HEK293 (cell line): ENCODE measurements at regions not wholly inside any gene's neighbourhood (a gene's known extent, or its start where the extent isn't known, plus 50 kb on each side); places are given as distances from the start of the nearest gene placed in this dataset.

Experiments used
- CTCF ChIA-PET: fragments of 350-600 bp; formaldehyde crosslinking; extraction: SDS; loops from one replicate; lab custom pipeline; 2021; ENCODE audit warnings: antibody characterized with exemption; lab: Yijun Ruan, JAX
- POLR2A ChIA-PET: fragments of 300-600 bp; formaldehyde crosslinking; extraction: SDS; loops from one replicate; lab custom pipeline; 2020; ENCODE audit warnings: antibody characterized with exemption, inconsistent platforms; lab: Yijun Ruan, JAX
- H3K27ac ChIP-seq: fragments of 200-500 bp; sonication (Bioruptor generic); 2 replicates; pipeline ENCODE4 v1.5.1; 2014; ENCODE audit warnings: low read depth, low read length, control low read depth, inconsistent platforms; ENCODE audit errors: extremely low read depth
- H3K36me3 ChIP-seq, 2 experiments: fragments of 200-500 bp in 1 of 2; sonication (Bioruptor generic) in 1 of 2; 1 replicate in 1 of 2; 2 replicates in 1 of 2; pipeline ENCODE4 v1.5.1; 2014 to 2017; ENCODE audit warnings: inconsistent platforms in 2 of 2, low read length in 2 of 2; ENCODE audit not compliant: control insufficient read depth in 2 of 2, insufficient read depth in 1 of 2
- H3K4me1 ChIP-seq: fragments of 200-500 bp; sonication (Bioruptor generic); 2 replicates; pipeline ENCODE4 v1.5.1; 2014; ENCODE audit warnings: mild to moderate bottlenecking, low read length, inconsistent platforms; ENCODE audit not compliant: control insufficient read depth, insufficient read depth
- H3K4me3 ChIP-seq: 2 replicates; pipeline ENCODE4 v1.5.1; 2011; ENCODE audit warnings: low read depth, mild to moderate bottlenecking, control low read depth, low read length, moderate library complexity
- H3K9me3 ChIP-seq: fragments of 200-500 bp; sonication (Bioruptor generic); 2 replicates; pipeline ENCODE4 v1.5.1; 2014; ENCODE audit warnings: low read depth, low read length, inconsistent platforms; ENCODE audit not compliant: control insufficient read depth, insufficient read depth
- BCL11B ChIP-seq: fragments of 450-650 bp; formaldehyde crosslinking; IDR thresholded peaks from 2 replicates; pipeline ENCODE4 v1.5.1; 2016; ENCODE audit warnings: low read depth, missing biosample characterization, missing genetic modification characterization
- KLF9 ChIP-seq: fragments of 450-650 bp; formaldehyde crosslinking; IDR thresholded peaks from 2 replicates; pipeline ENCODE4 v1.5.1; 2016; ENCODE audit warnings: missing biosample characterization, missing genetic modification characterization, low read depth
- OVOL3 ChIP-seq: fragments of 450-650 bp; formaldehyde crosslinking; IDR thresholded peaks from 2 replicates; pipeline ENCODE4 v1.5.1; 2016; ENCODE audit warnings: missing biosample characterization, missing genetic modification characterization
- RBAK ChIP-seq: fragments of 450-650 bp; formaldehyde crosslinking; IDR thresholded peaks from 2 replicates; pipeline ENCODE4 v1.5.1; 2016; ENCODE audit warnings: missing biosample characterization, missing genetic modification characterization
- SP7 ChIP-seq: fragments of 450-650 bp; formaldehyde crosslinking; IDR thresholded peaks from 2 replicates; pipeline ENCODE4 v1.5.1; 2016; ENCODE audit warnings: missing biosample characterization, missing genetic modification characterization
- TRIM28 ChIP-seq: IDR thresholded peaks from 2 replicates; pipeline ENCODE4 v1.6.1; 2011; ENCODE audit warnings: low read length, control low read depth, borderline replicate concordance
- ZEB2 ChIP-seq: fragments of 450-650 bp; formaldehyde crosslinking; IDR thresholded peaks from 2 replicates; pipeline ENCODE4 v1.5.1; 2016; ENCODE audit warnings: missing biosample characterization, missing genetic modification characterization
- ZNF132 ChIP-seq: fragments of 450-650 bp; formaldehyde crosslinking; IDR thresholded peaks from 2 replicates; pipeline ENCODE4 v1.5.1; 2017; ENCODE audit warnings: missing biosample characterization, missing genetic modification characterization, borderline replicate concordance
- ZNF146 ChIP-seq: fragments of 450-650 bp; formaldehyde crosslinking; IDR thresholded peaks from 2 replicates; pipeline ENCODE4 v1.5.1; 2016; ENCODE audit warnings: missing biosample characterization, missing genetic modification characterization
- ZNF157 ChIP-seq: fragments of 450-650 bp; formaldehyde crosslinking; IDR thresholded peaks from 2 replicates; pipeline ENCODE4 v1.5.1; 2016; ENCODE audit warnings: missing biosample characterization, missing genetic modification characterization
- ZNF16 ChIP-seq: fragments of 450-650 bp; formaldehyde crosslinking; IDR thresholded peaks from 2 replicates; pipeline ENCODE4 v1.5.1; 2016; ENCODE audit warnings: low read depth, missing biosample characterization, missing genetic modification characterization
- ZNF184 ChIP-seq: fragments of 450-650 bp; IDR thresholded peaks from 2 replicates; pipeline ENCODE4 v1.5.1; 2018; ENCODE audit warnings: missing biosample characterization, mild to moderate bottlenecking, missing genetic modification characterization
- ZNF239 ChIP-seq: fragments of 450-650 bp; formaldehyde crosslinking; IDR thresholded peaks from 2 replicates; pipeline ENCODE4 v1.5.1; 2016; ENCODE audit warnings: missing biosample characterization, missing genetic modification characterization
- ZNF266 ChIP-seq: fragments of 450-650 bp; formaldehyde crosslinking; IDR thresholded peaks from 2 replicates; pipeline ENCODE4 v1.5.1; 2016; ENCODE audit warnings: missing biosample characterization, missing genetic modification characterization, low read depth
- ZNF48 ChIP-seq: fragments of 450-650 bp; formaldehyde crosslinking; IDR thresholded peaks from 2 replicates; pipeline ENCODE4 v1.5.1; 2016; ENCODE audit warnings: missing biosample characterization, missing genetic modification characterization
- ZNF560 ChIP-seq: fragments of 450-650 bp; formaldehyde crosslinking; IDR thresholded peaks from 2 replicates; pipeline ENCODE4 v1.5.1; 2017; ENCODE audit warnings: missing biosample characterization, missing genetic modification characterization, borderline replicate concordance
- ZNF585B ChIP-seq: fragments of 450-650 bp; formaldehyde crosslinking; IDR thresholded peaks from 2 replicates; pipeline ENCODE4 v1.5.1; 2016; ENCODE audit warnings: missing biosample characterization, missing genetic modification characterization
- TF ChIP-seq, protein P1 (sequence below): fragments of 450-650 bp; formaldehyde crosslinking; IDR thresholded peaks from 2 replicates; pipeline ENCODE4 v1.5.1; 2016; ENCODE audit warnings: missing biosample characterization, missing genetic modification characterization
- TF ChIP-seq, protein P2 (sequence below): IDR thresholded peaks from 2 replicates; pipeline ENCODE4 v1.6.1; 2011; ENCODE audit warnings: mild to moderate bottlenecking, low read depth, low read length, borderline replicate concordance
- TF ChIP-seq, protein P3 (sequence below): fragments of 450-650 bp; formaldehyde crosslinking; IDR thresholded peaks from 2 replicates; pipeline ENCODE4 v1.5.1; 2016; ENCODE audit warnings: missing biosample characterization, missing genetic modification characterization
- TF ChIP-seq, protein P4 (sequence below): fragments of 450-650 bp; formaldehyde crosslinking; IDR thresholded peaks from 2 replicates; pipeline ENCODE4 v1.5.1; 2016; ENCODE audit warnings: missing biosample characterization, missing genetic modification characterization
- TF ChIP-seq, protein P5 (sequence below): fragments of 450-650 bp; formaldehyde crosslinking; IDR thresholded peaks from 2 replicates; pipeline ENCODE4 v1.5.1; 2016; ENCODE audit warnings: missing biosample characterization, missing genetic modification characterization
- TF ChIP-seq, protein P6 (sequence below): fragments of 450-650 bp; formaldehyde crosslinking; IDR thresholded peaks from 2 replicates; pipeline ENCODE4 v1.5.1; 2016; ENCODE audit warnings: missing biosample characterization, missing genetic modification characterization

DNA sequence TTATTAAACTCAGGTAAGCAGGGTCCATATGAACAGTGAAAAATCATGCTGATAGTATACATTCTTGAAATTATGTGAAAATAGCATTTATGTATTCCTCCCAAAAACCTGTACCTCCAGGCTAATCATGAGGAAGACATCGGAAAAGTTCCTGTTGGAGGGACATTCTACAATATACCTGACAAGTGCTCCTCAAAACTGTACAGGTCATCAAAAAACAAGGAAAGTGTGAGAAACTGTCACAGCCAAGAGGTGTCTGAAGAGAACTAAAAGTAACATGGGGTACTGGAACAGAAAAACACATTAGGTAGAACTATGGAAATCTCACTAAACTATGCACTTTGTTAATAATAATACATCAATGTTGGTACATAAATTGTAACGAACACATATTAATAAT is 326.7 kb downstream of the CRPPA start:
- POLR2A ChIA-PET: no interaction called here
- Histone ChIP-seq H3K4me3 (no peak overlapping the region), H3K4me1 (no peaks in the 10 kb centered on the region), H3K36me3 (no peaks in the 10 kb centered on the region), H3K27ac (no peak overlapping the region)
- CTCF ChIA-PET: no interaction called here
- TF ChIP-seq OVOL3 (tag by site-specific recombination) (no peak), ZNF146 (tag by site-specific recombination) (no peak), ZNF184 (tag by site-specific recombination) (no peak), ZNF266 (tag by site-specific recombination) (no peak), BCL11B (tag by site-specific recombination) (no peak), ZNF157 (tag by site-specific recombination) (no peak), SP7 (tag by site-specific recombination) (no peak), KLF9 (tag by site-specific recombination) (no peak), RBAK (tag by site-specific recombination) (no peak), ZNF16 (tag by site-specific recombination) (no peak), ZNF585B (tag by site-specific recombination) (no peak), TRIM28 (no peak)
- TF ChIP-seq, protein P1, sequence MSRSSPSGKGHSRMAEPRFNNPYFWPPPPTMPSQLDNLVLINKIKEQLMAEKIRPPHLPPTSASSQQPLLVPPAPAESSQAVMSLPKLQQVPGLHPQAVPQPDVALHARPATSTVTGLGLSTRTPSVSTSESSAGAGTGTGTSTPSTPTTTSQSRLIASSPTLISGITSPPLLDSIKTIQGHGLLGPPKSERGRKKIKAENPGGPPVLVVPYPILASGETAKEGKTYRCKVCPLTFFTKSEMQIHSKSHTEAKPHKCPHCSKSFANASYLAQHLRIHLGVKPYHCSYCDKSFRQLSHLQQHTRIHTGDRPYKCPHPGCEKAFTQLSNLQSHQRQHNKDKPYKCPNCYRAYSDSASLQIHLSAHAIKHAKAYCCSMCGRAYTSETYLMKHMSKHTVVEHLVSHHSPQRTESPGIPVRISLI (tag by site-specific recombination): no peak
- TF ChIP-seq, protein P2, sequence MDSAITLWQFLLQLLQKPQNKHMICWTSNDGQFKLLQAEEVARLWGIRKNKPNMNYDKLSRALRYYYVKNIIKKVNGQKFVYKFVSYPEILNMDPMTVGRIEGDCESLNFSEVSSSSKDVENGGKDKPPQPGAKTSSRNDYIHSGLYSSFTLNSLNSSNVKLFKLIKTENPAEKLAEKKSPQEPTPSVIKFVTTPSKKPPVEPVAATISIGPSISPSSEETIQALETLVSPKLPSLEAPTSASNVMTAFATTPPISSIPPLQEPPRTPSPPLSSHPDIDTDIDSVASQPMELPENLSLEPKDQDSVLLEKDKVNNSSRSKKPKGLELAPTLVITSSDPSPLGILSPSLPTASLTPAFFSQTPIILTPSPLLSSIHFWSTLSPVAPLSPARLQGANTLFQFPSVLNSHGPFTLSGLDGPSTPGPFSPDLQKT: no peak
- TF ChIP-seq, protein P3, sequence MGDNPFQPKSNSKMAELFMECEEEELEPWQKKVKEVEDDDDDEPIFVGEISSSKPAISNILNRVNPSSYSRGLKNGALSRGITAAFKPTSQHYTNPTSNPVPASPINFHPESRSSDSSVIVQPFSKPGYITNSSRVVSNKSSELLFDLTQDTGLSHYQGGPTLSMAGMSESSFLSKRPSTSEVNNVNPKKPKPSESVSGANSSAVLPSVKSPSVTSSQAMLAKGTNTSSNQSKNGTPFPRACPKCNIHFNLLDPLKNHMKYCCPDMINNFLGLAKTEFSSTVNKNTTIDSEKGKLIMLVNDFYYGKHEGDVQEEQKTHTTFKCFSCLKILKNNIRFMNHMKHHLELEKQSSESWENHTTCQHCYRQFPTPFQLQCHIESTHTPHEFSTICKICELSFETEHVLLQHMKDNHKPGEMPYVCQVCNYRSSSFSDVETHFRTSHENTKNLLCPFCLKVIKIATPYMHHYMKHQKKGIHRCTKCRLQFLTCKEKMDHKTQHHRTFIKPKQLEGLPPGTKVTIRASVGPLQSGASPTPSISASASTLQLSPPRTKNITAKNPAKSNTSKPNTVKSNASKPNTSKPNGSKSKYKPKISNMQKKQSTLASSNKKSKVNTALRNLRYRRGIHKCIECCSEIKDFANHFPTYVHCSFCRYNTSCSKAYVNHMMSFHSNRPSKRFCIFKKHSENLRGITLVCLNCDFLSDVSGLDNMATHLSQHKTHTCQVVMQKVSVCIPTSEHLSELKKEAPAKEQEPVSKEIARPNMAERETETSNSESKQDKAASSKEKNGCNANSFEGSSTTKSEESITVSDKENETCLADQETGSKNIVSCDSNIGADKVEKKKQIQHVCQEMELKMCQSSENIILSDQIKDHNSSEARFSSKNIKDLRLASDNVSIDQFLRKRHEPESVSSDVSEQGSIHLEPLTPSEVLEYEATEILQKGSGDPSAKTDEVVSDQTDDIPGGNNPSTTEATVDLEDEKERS (tag by site-specific recombination): no peak
- TF ChIP-seq, all 188 proteins: peak for 0
- no peaks in the 10 kb centered on the region for H3K9me3 ChIP-seq

DNA sequence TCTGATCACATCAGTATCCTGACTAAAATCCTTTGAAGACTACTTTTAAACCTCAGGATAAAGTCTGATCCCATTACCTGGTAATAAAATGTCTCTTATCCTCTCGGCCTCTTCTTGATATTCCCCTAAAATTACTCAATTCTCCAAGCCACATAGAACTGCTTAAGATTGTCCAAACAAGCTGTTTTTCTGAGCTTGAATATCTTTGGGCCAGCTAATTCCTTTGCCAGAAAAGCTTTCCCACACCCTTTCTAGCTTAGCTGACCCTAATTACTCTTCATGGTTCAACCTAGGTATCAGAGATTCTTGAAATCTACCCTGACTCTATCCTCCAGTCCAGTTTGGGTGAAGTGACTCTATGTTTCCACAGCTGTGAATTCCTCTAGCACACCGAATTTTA is 328.6 kb downstream of the CRPPA start:
- ChIA-PET POLR2A (no interaction called here), CTCF (no interaction called here)
- Histone ChIP-seq H3K36me3 (no peaks in the 10 kb centered on the region), H3K9me3 (no peaks in the 10 kb centered on the region), H3K27ac (no peak overlapping the region), H3K4me1 (no peaks in the 10 kb centered on the region), H3K4me3 (no peak overlapping the region)
- TF ChIP-seq ZNF560 (no peak), ZNF132 (no peak), ZNF239 (tag by site-specific recombination) (no peak), ZEB2 (tag by site-specific recombination) (no peak), ZNF184 (tag by site-specific recombination) (no peak), ZNF48 (tag by site-specific recombination) (no peak)
- TF ChIP-seq, protein P4, sequence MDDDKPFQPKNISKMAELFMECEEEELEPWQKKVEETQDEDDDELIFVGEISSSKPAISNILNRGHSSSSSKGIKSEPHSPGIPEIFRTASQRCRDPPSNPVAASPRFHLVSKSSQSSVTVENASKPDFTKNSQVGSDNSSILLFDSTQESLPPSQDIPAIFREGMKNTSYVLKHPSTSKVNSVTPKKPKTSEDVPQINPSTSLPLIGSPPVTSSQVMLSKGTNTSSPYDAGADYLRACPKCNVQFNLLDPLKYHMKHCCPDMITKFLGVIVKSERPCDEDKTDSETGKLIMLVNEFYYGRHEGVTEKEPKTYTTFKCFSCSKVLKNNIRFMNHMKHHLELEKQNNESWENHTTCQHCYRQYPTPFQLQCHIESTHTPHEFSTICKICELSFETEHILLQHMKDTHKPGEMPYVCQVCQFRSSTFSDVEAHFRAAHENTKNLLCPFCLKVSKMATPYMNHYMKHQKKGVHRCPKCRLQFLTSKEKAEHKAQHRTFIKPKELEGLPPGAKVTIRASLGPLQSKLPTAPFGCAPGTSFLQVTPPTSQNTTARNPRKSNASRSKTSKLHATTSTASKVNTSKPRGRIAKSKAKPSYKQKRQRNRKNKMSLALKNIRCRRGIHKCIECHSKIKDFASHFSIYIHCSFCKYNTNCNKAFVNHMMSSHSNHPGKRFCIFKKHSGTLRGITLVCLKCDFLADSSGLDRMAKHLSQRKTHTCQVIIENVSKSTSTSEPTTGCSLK (tag by site-specific recombination): no peak
- TF ChIP-seq, protein P5, sequence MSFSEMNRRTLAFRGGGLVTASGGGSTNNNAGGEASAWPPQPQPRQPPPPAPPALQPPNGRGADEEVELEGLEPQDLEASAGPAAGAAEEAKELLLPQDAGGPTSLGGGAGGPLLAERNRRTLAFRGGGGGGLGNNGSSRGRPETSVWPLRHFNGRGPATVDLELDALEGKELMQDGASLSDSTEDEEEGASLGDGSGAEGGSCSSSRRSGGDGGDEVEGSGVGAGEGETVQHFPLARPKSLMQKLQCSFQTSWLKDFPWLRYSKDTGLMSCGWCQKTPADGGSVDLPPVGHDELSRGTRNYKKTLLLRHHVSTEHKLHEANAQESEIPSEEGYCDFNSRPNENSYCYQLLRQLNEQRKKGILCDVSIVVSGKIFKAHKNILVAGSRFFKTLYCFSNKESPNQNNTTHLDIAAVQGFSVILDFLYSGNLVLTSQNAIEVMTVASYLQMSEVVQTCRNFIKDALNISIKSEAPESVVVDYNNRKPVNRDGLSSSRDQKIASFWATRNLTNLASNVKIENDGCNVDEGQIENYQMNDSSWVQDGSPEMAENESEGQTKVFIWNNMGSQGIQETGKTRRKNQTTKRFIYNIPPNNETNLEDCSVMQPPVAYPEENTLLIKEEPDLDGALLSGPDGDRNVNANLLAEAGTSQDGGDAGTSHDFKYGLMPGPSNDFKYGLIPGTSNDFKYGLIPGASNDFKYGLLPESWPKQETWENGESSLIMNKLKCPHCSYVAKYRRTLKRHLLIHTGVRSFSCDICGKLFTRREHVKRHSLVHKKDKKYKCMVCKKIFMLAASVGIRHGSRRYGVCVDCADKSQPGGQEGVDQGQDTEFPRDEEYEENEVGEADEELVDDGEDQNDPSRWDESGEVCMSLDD: no peak
- TF ChIP-seq, protein P6, sequence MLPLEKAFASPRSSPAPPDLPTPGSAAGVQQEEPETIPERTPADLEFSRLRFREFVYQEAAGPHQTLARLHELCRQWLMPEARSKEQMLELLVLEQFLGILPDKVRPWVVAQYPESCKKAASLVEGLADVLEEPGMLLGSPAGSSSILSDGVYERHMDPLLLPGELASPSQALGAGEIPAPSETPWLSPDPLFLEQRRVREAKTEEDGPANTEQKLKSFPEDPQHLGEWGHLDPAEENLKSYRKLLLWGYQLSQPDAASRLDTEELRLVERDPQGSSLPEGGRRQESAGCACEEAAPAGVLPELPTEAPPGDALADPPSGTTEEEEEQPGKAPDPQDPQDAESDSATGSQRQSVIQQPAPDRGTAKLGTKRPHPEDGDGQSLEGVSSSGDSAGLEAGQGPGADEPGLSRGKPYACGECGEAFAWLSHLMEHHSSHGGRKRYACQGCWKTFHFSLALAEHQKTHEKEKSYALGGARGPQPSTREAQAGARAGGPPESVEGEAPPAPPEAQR (tag by site-specific recombination): no peak
